Esophagus muscularis mucosa (tissue), 4 donors: ENCODE measurements at regions not wholly inside any gene's neighbourhood (a gene's known extent, or its start where the extent isn't known, plus 50 kb on each side); places are given as distances from the start of the nearest gene placed in this dataset.

Experiments
- EP300 ChIP-seq: sonication (generic); formaldehyde crosslinking; IDR thresholded peaks from one replicate; pipeline ENCODE4 v1.6.1; 2017; ENCODE audit warnings: antibody characterized with exemption
- POLR2A ChIP-seq: fragments of 450-650 bp; IDR thresholded peaks from one replicate; pipeline ENCODE4 v1.6.1; 2017; ENCODE audit warnings: antibody characterized with exemption, moderate library complexity, mild to moderate bottlenecking, low read depth
- POLR2AphosphoS5 ChIP-seq, 2 donors: sonication (generic); formaldehyde crosslinking; IDR thresholded peaks; one replicate each; pipeline ENCODE4 v1.6.1; 2017; ENCODE audit warnings: antibody characterized with exemption in 2 of 2
- TF ChIP-seq, protein P1 (sequence below), 3 experiments: fragments of 200-600 bp in 2 of 3; fragments of 450-650 bp in 1 of 3; sonication (generic) in 2 of 3; IDR thresholded peaks; one replicate each; pipeline ENCODE4 v1.5.1; 2017 to 2019; ENCODE audit warnings: antibody characterized with exemption in 3 of 3, mild to moderate bottlenecking in 2 of 3, moderate library complexity in 1 of 3

DNA sequence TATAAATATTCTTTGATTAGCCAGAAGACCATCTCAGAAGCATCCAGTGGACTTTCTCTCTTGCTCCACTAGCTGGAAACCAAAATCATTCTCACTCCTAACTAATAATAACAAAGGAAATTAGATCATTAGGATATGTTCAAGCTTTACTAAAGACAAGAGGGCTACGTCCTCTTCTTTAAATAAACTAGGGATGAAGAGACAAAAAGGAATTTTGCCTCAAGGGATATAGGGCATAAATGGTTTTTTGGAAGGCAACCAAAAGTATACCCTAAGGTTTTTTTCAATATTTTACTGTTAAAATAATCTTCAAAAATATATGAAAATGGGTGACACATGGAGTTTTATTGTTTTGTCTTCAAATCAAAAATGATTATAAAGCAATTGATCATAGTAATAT is 745.8 kb downstream of the MRPL39 start:
- TF ChIP-seq POLR2AphosphoS5 (IDR thresholded peaks at IDR 0.05) (no peak), POLR2A (no peak), EP300 (no peak)
- TF ChIP-seq, protein P1, sequence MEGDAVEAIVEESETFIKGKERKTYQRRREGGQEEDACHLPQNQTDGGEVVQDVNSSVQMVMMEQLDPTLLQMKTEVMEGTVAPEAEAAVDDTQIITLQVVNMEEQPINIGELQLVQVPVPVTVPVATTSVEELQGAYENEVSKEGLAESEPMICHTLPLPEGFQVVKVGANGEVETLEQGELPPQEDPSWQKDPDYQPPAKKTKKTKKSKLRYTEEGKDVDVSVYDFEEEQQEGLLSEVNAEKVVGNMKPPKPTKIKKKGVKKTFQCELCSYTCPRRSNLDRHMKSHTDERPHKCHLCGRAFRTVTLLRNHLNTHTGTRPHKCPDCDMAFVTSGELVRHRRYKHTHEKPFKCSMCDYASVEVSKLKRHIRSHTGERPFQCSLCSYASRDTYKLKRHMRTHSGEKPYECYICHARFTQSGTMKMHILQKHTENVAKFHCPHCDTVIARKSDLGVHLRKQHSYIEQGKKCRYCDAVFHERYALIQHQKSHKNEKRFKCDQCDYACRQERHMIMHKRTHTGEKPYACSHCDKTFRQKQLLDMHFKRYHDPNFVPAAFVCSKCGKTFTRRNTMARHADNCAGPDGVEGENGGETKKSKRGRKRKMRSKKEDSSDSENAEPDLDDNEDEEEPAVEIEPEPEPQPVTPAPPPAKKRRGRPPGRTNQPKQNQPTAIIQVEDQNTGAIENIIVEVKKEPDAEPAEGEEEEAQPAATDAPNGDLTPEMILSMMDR (IDR thresholded peaks at IDR 0.05) = no peak
